Central memory CD8-positive, alpha-beta T cell (primary cell): ENCODE measurements at regions not wholly inside any gene's neighbourhood (a gene's known extent, or its start where the extent isn't known, plus 50 kb on each side); places are given as distances from the start of the nearest gene placed in this dataset.
"Not testable (repeated sequence)": the region's sequence is repeated elsewhere in the genome, so short reads cannot be mapped to it uniquely, and the experiment has no call there.

Experiments
- ATAC-seq: fragments of 150-1000 bp; cut with Tn5 transposase; replicated peaks from 2 replicates; pipeline ENCODE4 v1.10.0; 2022; ENCODE audit warnings: mild to moderate bottlenecking, moderate FRiP score, moderate number of reproducible peaks; ENCODE audit not compliant: poor library complexity, severe bottlenecking; ENCODE audit errors: extremely low read depth
- DNase-seq, 2 donors: peaks; one replicate each; pipeline ENCODE4 v3.0.0; 2021; ENCODE audit warnings: low spot score in 2 of 2
- H3K27ac Mint-ChIP-seq: one replicate; pipeline ENCODE4 v1.8.0; 2022; ENCODE audit warnings: low read depth, mild to moderate bottlenecking, moderate library complexity, mixed read lengths
- H3K27me3 Mint-ChIP-seq: one replicate; pipeline ENCODE4 v1.8.0; 2022; ENCODE audit warnings: mixed read lengths
- H3K36me3 Mint-ChIP-seq: one replicate; pipeline ENCODE4 v1.8.0; 2022; ENCODE audit warnings: mild to moderate bottlenecking, moderate library complexity, mixed read lengths; ENCODE audit not compliant: insufficient read depth
- H3K4me1 Mint-ChIP-seq: one replicate; pipeline ENCODE4 v1.8.0; 2022; ENCODE audit warnings: mixed read lengths
- H3K4me3 Mint-ChIP-seq: one replicate; pipeline ENCODE4 v1.8.0; 2022; ENCODE audit warnings: mild to moderate bottlenecking, moderate library complexity, mixed read lengths
- H3K9me3 Mint-ChIP-seq: one replicate; pipeline ENCODE4 v1.8.0; 2022; ENCODE audit warnings: mixed read lengths

DNA sequence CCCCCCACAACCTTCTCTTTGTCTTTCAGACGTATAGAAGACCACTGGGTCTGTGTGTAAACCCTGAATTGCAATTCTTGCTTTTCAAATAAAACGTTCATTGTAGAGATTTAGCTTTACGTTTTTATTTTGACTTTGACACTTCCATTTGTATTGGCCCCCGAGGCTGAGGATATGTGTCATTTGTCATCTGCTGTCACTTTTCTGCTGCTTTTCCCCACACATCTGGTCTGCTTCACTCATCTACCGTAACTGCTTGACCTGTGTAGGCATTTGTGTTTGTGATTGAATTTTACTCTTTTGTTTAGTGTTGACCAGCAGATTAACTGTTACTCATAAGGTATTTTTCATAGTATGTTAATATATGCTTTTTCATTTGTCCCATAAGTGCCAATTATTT is 157.2 kb upstream of the SYT10 start:
- no peak for ATAC-seq

DNA sequence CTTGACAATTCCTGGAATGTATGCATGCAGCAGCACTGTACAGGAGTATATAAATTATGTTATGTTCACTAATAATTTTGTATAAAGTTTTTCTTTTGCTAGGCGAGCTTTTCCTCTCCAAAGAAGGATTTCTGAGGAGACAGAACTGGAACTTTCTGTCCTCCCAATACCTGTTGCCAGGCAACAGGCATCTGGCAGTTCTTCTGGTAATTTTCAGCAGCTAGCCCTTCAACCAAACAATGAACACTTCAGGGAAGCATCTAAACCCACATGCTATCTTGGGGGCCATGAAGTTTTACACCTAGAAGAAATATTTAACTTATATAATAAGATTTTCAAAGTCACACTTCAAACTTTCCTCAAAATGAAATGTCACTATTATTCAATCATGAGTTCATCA is 162.9 kb upstream of the SYT10 start:
- no peak overlapping the region for H3K4me3 Mint-ChIP-seq
- peaks cover 15% of the 10 kb centered on the region for H3K9me3 Mint-ChIP-seq
- H3K27ac Mint-ChIP-seq = no peak overlapping the region
- no peak for ATAC-seq
- H3K36me3 Mint-ChIP-seq = no peaks in the 10 kb centered on the region
- DNase-seq = no peak
- H3K4me1 Mint-ChIP-seq = no peaks in the 10 kb centered on the region
- no peaks in the 10 kb centered on the region for H3K27me3 Mint-ChIP-seq

More for the DNA sequence above, 157.2 kb upstream of the SYT10 start:
- Mint-ChIP-seq H3K9me3 (peaks cover 10% of the 10 kb centered on the region), H3K27me3 (no peaks in the 10 kb centered on the region), H3K4me1 (no peaks in the 10 kb centered on the region), H3K36me3 (no peaks in the 10 kb centered on the region), H3K4me3 (no peak overlapping the region), H3K27ac (no peak overlapping the region)
- no peak for DNase-seq

- no peak for ATAC-seq
- no peak overlapping the region for H3K4me3 Mint-ChIP-seq
- no peak for DNase-seq
- no peaks in the 10 kb centered on the region for H3K4me1 Mint-ChIP-seq
- H3K27me3 Mint-ChIP-seq = no peaks in the 10 kb centered on the region
- H3K36me3 Mint-ChIP-seq = no peaks in the 10 kb centered on the region
- H3K9me3 Mint-ChIP-seq = peaks cover 15% of the 10 kb centered on the region
- H3K27ac Mint-ChIP-seq = no peak overlapping the region
Observed at GRCh38 chr12:33605757-33606156, 166.1 kb upstream of the SYT10 start.

- H3K4me1 Mint-ChIP-seq = no peaks in the 10 kb centered on the region
- DNase-seq (no peak), ATAC-seq (no peak)
- no peaks in the 10 kb centered on the region for H3K27me3 Mint-ChIP-seq
- H3K36me3 Mint-ChIP-seq = no peaks in the 10 kb centered on the region
- H3K27ac Mint-ChIP-seq = no peak overlapping the region
- H3K9me3 Mint-ChIP-seq = no peaks in the 10 kb centered on the region
- H3K4me3 Mint-ChIP-seq = no peak overlapping the region
Observed at GRCh38 chr12:33609910-33610309, 170.3 kb upstream of the SYT10 start.

DNA sequence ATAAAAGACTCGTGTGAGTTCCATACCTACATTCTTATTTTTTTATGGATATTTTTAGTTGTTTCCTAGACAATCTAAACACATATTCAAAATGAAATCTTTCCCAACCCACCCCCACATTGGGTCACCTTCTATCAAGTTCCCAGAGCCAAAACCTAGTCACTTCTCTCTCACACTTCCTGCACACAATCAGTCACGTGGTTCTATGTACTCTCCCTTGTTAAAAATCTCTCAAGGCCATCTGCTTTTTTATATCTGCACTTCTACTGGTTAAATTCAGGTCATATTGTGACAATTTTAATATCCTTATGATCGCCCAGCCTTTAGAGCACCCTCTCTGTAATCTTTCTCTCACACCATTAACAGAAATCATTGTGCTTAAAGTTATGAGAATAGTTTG is 175.0 kb upstream of the SYT10 start:
- ATAC-seq (no peak), DNase-seq (no peak)
- Mint-ChIP-seq H3K4me3 (no peak overlapping the region), H3K4me1 (no peaks in the 10 kb centered on the region), H3K27ac (no peak overlapping the region), H3K9me3 (peaks cover 20% of the 10 kb centered on the region), H3K27me3 (no peaks in the 10 kb centered on the region), H3K36me3 (no peaks in the 10 kb centered on the region)

DNA sequence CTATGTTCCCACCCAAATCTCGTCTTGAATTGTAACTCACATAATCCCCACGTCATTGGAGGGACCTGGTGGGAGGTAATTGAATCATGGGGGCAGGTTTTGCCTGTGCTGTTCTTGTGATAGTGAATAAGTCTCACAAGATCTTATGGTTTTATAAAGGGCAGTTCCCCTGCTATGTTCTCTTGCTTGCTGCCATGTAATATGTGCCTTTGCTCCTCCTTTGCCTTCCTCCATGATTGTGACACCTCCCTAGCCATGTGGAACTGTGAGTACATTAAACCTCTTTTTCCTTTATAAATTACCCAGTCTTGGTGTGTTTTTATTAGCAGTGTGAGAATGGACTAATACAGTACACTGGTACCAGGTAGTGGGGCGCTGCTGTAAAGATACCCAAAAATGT is 177.6 kb upstream of the SYT10 start:
- no peaks in the 10 kb centered on the region for H3K4me1 Mint-ChIP-seq
- H3K4me3 Mint-ChIP-seq = no peak overlapping the region
- peaks cover 29% of the 10 kb centered on the region for H3K9me3 Mint-ChIP-seq
- H3K36me3 Mint-ChIP-seq = no peaks in the 10 kb centered on the region
- no peak overlapping the region for H3K27ac Mint-ChIP-seq
- DNase-seq (no peak), ATAC-seq (no peak)
- H3K27me3 Mint-ChIP-seq = no peaks in the 10 kb centered on the region

- no peak for DNase-seq
- no peak overlapping the region for H3K4me3 Mint-ChIP-seq
- no peaks in the 10 kb centered on the region for H3K4me1 Mint-ChIP-seq
- no peak for ATAC-seq
- H3K27ac Mint-ChIP-seq = no peak overlapping the region
- H3K9me3 Mint-ChIP-seq = peaks cover 17% of the 10 kb centered on the region
- no peaks in the 10 kb centered on the region for H3K36me3 Mint-ChIP-seq
- H3K27me3 Mint-ChIP-seq = no peaks in the 10 kb centered on the region
Observed at GRCh38 chr12:33628087-33628486, 188.5 kb upstream of the SYT10 start.

GRCh38 chr12:33634544-33634943 is 194.9 kb upstream of the SYT10 start:
- Mint-ChIP-seq H3K36me3 (no peaks in the 10 kb centered on the region), H3K4me3 (no peak overlapping the region), H3K27ac (no peak overlapping the region), H3K27me3 (no peaks in the 10 kb centered on the region), H3K4me1 (no peaks in the 10 kb centered on the region), H3K9me3 (peaks cover 19% of the 10 kb centered on the region)
- DNase-seq = no peak
- ATAC-seq = no peak

DNA sequence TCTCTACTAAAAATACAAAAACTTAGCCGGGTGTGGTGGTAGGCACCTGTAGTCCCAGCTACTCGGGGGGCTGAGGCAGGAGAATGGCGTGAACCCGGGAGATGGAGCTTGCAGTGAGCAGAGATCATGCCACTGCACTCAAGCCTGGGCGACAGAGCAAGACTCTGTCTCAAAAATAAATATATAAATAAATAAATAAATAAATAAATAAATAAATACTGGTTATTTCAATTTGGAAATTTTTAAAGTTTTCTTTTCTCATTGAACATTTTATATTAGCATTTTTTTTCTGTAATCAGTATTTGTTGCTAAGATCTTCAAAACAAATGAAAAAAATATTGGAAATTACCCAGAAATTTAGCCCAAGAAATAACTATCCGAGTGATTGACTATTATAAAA is 197.3 kb upstream of the SYT10 start:
- not testable (repeated sequence) for ATAC-seq, H3K36me3 Mint-ChIP-seq, DNase-seq, H3K4me1 Mint-ChIP-seq, H3K27ac Mint-ChIP-seq, H3K4me3 Mint-ChIP-seq, H3K27me3 Mint-ChIP-seq
- peaks cover 19% of the 10 kb centered on the region for H3K9me3 Mint-ChIP-seq

GRCh38 chr12:33639975-33640374 is 200.4 kb upstream of the SYT10 start:
- no peak for ATAC-seq
- Mint-ChIP-seq H3K9me3 (peaks cover 20% of the 10 kb centered on the region), H3K4me1 (no peaks in the 10 kb centered on the region), H3K4me3 (no peak overlapping the region), H3K27me3 (no peaks in the 10 kb centered on the region), H3K36me3 (no peaks in the 10 kb centered on the region), H3K27ac (no peak overlapping the region)
- no peak for DNase-seq

- ATAC-seq (no peak), DNase-seq (no peak)
- H3K27ac Mint-ChIP-seq = no peak overlapping the region
- peaks cover 10% of the 10 kb centered on the region for H3K9me3 Mint-ChIP-seq
- H3K36me3 Mint-ChIP-seq = no peaks in the 10 kb centered on the region
- no peak overlapping the region for H3K4me3 Mint-ChIP-seq
- H3K4me1 Mint-ChIP-seq = no peaks in the 10 kb centered on the region
- no peaks in the 10 kb centered on the region for H3K27me3 Mint-ChIP-seq
Observed at GRCh38 chr12:33649992-33650391, 210.4 kb upstream of the SYT10 start.

DNA sequence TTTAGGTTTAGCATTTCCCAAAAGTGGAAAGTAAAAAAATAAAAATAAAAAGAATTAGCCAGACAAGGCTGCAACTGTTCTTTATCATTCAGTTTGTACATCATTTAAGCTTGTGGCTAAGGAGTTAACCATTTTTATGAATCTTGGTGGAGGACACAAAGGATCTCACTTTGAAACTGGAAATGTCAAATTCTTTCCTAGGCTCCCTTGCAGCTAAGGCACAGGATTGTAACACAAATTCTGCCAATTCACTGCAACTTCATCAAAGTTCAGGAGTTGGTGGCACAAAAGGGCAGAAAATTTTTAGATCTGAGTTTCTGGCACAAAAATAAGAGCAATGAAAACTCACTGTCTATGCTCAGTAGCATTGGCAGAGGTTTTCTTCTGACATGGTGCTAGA is 211.2 kb upstream of the SYT10 start:
- DNase-seq (no peak), ATAC-seq (no peak)
- Mint-ChIP-seq H3K9me3 (peaks cover 10% of the 10 kb centered on the region), H3K27ac (no peak overlapping the region), H3K27me3 (no peaks in the 10 kb centered on the region), H3K36me3 (no peaks in the 10 kb centered on the region), H3K4me3 (no peak overlapping the region), H3K4me1 (no peaks in the 10 kb centered on the region)

DNA sequence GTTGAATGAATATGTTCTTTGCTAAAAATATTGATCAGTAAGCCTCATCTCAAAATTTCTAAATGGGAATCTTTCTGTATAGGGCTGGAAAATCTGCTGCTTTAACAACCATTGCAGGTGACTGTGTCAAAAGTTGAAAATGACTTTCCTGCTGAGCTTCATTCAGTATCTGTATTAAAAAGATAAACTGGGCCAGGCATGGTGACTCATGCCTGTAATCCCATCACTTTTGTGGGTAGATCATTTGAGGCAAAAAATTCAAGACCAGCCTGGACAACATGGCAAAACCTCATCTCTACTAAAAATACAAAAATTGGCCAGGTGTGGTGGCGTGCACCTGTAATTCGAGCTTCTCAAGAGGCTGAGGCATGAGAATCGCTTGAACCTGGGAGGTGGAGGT is 213.7 kb upstream of the SYT10 start:
- no peaks in the 10 kb centered on the region for H3K27me3 Mint-ChIP-seq
- no peaks in the 10 kb centered on the region for H3K36me3 Mint-ChIP-seq
- no peaks in the 10 kb centered on the region for H3K4me1 Mint-ChIP-seq
- H3K27ac Mint-ChIP-seq = no peak overlapping the region
- no peak overlapping the region for H3K4me3 Mint-ChIP-seq
- peaks cover 10% of the 10 kb centered on the region for H3K9me3 Mint-ChIP-seq
- ATAC-seq (no peak), DNase-seq (no peak)

DNA sequence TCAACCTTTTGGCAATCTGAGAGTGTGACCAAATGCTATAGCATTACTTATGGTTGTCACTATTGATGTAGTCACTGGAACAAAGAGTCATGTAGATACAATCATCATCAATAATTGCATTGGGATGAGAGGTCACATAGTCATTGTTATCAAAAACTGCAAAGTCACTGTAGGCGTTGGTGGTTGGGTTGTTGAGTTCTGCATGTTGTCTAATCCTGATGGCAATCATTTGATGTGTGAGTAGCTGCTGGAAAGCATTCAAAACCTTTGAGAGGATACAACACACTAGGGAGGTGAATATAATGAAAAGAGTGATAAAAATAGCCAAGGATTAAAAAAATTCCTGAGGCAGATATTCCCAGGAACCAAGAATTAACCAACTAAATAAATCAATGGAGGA is 214.7 kb upstream of the SYT10 start:
- no peak overlapping the region for H3K4me3 Mint-ChIP-seq
- H3K27ac Mint-ChIP-seq = no peak overlapping the region
- peaks cover 6% of the 10 kb centered on the region for H3K9me3 Mint-ChIP-seq
- H3K27me3 Mint-ChIP-seq = no peaks in the 10 kb centered on the region
- DNase-seq (no peak), ATAC-seq (no peak)
- no peaks in the 10 kb centered on the region for H3K36me3 Mint-ChIP-seq
- no peaks in the 10 kb centered on the region for H3K4me1 Mint-ChIP-seq
